MM.1S (cell line): ENCODE measurements at regions not wholly inside any gene's neighbourhood (a gene's known extent, or its start where the extent isn't known, plus 50 kb on each side); places are given as distances from the start of the nearest gene placed in this dataset.

Experiments
- CTCF ChIP-seq: fragments of 300-600 bp; sonication (generic); IDR thresholded peaks from 2 replicates; pipeline ENCODE4 v1.5.1; 2016; ENCODE audit warnings: antibody characterized with exemption, low read length, mixed read lengths
- EZH2 ChIP-seq: fragments of 300-600 bp; sonication (generic); optimal IDR thresholded peaks from 2 replicates; pipeline ENCODE3; 2017; ENCODE audit warnings: low read depth, mild to moderate bottlenecking, antibody characterized with exemption, low read length, mixed read lengths

- TF ChIP-seq CTCF = no peak
- TF ChIP-seq EZH2 = no peak
Observed at GRCh38 chrX:109926118-109926517, 76.8 kb upstream of the TMEM164 start.
